HL-60 (cell line): ENCODE measurements at regions not wholly inside any gene's neighbourhood (a gene's known extent, or its start where the extent isn't known, plus 50 kb on each side); places are given as distances from the start of the nearest gene placed in this dataset.

ENCODE experiments used
- DNase-seq, 2 experiments: peaks; one replicate each; pipeline ENCODE4 v3.0.0-alpha.2; 2010 to 2020; ENCODE audit warnings: low read depth in 1 of 2, low spot score in 1 of 2
- H3K27ac ChIP-seq: fragments of 250-450 bp; sonication (Bioruptor Pico); replicated peaks from 2 replicates; pipeline ENCODE4 v1.5.1; 2020; ENCODE audit warnings: mild to moderate bottlenecking, moderate library complexity
- H3K27me3 ChIP-seq: fragments of 250-450 bp; sonication (Bioruptor Pico); 2 replicates; pipeline ENCODE4 v1.5.1; 2021; ENCODE audit warnings: mild to moderate bottlenecking, moderate library complexity; ENCODE audit not compliant: insufficient read depth, poor library complexity, severe bottlenecking
- H3K4me3 ChIP-seq: replicated peaks from 2 replicates; pipeline ENCODE4 v1.5.1; 2011; ENCODE audit warnings: mild to moderate bottlenecking, control low read depth, low read length; ENCODE audit not compliant: insufficient read depth
- GABPA ChIP-seq: IDR thresholded peaks from 2 replicates; pipeline ENCODE4 v1.6.1; 2012; ENCODE audit warnings: low read depth
- POLR2AphosphoS5 ChIP-seq: IDR thresholded peaks from 2 replicates; pipeline ENCODE4 v1.6.1; 2012; ENCODE audit warnings: low read depth
- SPI1 ChIP-seq: IDR thresholded peaks from 2 replicates; pipeline ENCODE4 v1.6.1; 2012; ENCODE audit warnings: low read depth, mild to moderate bottlenecking, borderline replicate concordance
- TF ChIP-seq, protein P1 (sequence below): IDR thresholded peaks from 2 replicates; pipeline ENCODE4 v1.6.1; 2012; ENCODE audit warnings: low read depth; ENCODE audit not compliant: insufficient replicate concordance
- TF ChIP-seq, protein P2 (sequence below): IDR thresholded peaks from one replicate; pipeline ENCODE4 v1.5.1; 2011; ENCODE audit warnings: low read length, control low read depth, inconsistent platforms; ENCODE audit not compliant: insufficient read depth

DNA sequence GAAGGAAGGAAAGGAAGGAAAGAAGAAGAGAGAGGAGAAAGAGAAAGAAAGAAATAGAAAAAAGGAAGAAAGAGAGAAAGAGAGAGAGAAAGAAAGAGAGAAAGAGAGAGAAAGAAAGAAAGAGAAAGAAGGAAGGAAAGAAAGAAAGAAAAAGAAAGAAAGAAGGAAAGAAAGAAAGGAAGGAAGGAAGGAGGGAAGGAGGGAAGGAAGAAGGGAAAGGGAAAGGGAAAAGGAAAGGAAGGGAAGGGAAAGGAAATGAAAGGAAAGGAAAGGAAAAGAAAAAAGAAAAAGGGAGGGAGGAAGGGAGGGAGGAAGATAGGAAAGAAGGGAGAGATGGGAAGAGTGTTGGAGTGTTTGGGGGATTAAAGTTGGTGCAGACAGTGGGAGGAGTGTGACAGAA is 450.1 kb downstream of the GBE1 start:
- H3K27ac ChIP-seq, result no peak overlapping the region
- DNase-seq, result no peak
- TF ChIP-seq POLR2AphosphoS5 (no peak), GABPA (no peak), SPI1 (no peak)
- TF ChIP-seq, protein P1, sequence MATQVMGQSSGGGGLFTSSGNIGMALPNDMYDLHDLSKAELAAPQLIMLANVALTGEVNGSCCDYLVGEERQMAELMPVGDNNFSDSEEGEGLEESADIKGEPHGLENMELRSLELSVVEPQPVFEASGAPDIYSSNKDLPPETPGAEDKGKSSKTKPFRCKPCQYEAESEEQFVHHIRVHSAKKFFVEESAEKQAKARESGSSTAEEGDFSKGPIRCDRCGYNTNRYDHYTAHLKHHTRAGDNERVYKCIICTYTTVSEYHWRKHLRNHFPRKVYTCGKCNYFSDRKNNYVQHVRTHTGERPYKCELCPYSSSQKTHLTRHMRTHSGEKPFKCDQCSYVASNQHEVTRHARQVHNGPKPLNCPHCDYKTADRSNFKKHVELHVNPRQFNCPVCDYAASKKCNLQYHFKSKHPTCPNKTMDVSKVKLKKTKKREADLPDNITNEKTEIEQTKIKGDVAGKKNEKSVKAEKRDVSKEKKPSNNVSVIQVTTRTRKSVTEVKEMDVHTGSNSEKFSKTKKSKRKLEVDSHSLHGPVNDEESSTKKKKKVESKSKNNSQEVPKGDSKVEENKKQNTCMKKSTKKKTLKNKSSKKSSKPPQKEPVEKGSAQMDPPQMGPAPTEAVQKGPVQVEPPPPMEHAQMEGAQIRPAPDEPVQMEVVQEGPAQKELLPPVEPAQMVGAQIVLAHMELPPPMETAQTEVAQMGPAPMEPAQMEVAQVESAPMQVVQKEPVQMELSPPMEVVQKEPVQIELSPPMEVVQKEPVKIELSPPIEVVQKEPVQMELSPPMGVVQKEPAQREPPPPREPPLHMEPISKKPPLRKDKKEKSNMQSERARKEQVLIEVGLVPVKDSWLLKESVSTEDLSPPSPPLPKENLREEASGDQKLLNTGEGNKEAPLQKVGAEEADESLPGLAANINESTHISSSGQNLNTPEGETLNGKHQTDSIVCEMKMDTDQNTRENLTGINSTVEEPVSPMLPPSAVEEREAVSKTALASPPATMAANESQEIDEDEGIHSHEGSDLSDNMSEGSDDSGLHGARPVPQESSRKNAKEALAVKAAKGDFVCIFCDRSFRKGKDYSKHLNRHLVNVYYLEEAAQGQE, result no peak
- TF ChIP-seq, protein P2, sequence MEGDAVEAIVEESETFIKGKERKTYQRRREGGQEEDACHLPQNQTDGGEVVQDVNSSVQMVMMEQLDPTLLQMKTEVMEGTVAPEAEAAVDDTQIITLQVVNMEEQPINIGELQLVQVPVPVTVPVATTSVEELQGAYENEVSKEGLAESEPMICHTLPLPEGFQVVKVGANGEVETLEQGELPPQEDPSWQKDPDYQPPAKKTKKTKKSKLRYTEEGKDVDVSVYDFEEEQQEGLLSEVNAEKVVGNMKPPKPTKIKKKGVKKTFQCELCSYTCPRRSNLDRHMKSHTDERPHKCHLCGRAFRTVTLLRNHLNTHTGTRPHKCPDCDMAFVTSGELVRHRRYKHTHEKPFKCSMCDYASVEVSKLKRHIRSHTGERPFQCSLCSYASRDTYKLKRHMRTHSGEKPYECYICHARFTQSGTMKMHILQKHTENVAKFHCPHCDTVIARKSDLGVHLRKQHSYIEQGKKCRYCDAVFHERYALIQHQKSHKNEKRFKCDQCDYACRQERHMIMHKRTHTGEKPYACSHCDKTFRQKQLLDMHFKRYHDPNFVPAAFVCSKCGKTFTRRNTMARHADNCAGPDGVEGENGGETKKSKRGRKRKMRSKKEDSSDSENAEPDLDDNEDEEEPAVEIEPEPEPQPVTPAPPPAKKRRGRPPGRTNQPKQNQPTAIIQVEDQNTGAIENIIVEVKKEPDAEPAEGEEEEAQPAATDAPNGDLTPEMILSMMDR, result no peak
- H3K27me3 ChIP-seq, result no peaks in the 10 kb centered on the region
- H3K4me3 ChIP-seq, result no peak overlapping the region

DNA sequence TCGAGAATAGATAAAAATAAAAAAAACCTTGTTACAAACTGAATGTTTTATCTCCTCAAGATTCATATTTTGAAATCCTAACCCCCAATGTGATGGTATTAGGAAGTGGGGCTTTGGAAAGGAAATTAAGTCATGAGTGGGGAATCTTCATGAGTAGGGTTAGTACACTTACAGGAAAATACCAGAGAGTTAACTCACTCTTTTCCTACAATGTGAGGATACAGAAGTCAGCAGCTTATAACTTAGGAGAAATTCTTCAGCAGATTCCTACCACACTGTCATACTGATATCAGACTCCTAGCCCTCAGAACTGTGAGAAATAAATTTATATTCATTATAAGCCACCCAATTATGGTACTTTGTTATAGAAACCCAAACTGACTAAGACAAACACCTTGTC is 453.1 kb downstream of the GBE1 start:
- Histone ChIP-seq H3K4me3 (no peak overlapping the region), H3K27me3 (no peaks in the 10 kb centered on the region), H3K27ac (no peak overlapping the region)
- DNase-seq, result no peak
- TF ChIP-seq POLR2AphosphoS5 (no peak), SPI1 (no peak), GABPA (no peak)
- TF ChIP-seq, protein P2, result no peak
- TF ChIP-seq, protein P1, result no peak

DNA sequence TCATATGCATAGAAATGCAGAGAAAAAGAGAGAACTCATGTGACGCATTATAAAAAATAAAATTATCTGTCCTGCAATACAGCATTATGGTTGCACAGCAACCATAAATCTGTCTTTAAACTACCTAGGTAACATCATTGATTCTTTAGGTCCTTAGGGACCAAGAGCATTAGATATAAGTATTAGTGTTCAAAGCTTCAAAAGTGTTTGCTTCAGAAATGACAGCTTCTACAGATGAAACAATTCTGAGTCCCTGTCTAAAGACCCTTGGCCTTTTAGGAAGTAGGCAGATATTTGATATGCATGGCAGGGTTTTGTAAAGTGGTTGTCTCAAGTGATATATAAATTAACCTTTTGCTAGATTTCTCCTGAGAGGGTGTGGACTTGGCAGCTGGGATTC is 454.2 kb downstream of the GBE1 start:
- TF ChIP-seq, protein P2, result no peak
- TF ChIP-seq, protein P1, result no peak
- TF ChIP-seq SPI1 (no peak), POLR2AphosphoS5 (no peak), GABPA (no peak)
- Histone ChIP-seq H3K4me3 (no peak overlapping the region), H3K27ac (no peak overlapping the region), H3K27me3 (no peaks in the 10 kb centered on the region)
- DNase-seq, result no peak
